GM23338 (cell line): ENCODE measurements at regions not wholly inside any gene's neighbourhood (a gene's known extent, or its start where the extent isn't known, plus 50 kb on each side); places are given as distances from the start of the nearest gene placed in this dataset.

Experiments used
- ATAC-seq: fragments of 200-7000 bp; cut with Tn5 transposase; 3 replicates; pipeline ENCODE4 v1.9.1; 2020
- DNase-seq: peaks from one replicate; pipeline ENCODE4 v3.0.0-alpha.2; 2015; ENCODE audit warnings: low spot score
- H2AFZ ChIP-seq: fragments of 200-600 bp; sonication (generic); 2 replicates; pipeline ENCODE4 v1.8.0; 2016; ENCODE audit warnings: antibody characterized with exemption, mild to moderate bottlenecking, moderate library complexity
- H3F3A ChIP-seq: fragments of 200-600 bp; sonication (generic); replicated peaks from 2 replicates; pipeline ENCODE4 v1.8.0; 2017; ENCODE audit warnings: antibody characterized with exemption, mixed run types, low read depth
- H3K27ac ChIP-seq: fragments of 200-600 bp; sonication (generic); 2 replicates; pipeline ENCODE4 v1.6.1; 2016; ENCODE audit warnings: low read depth
- H3K27me3 ChIP-seq: fragments of 200-600 bp; sonication (generic); 2 replicates; pipeline ENCODE4 v1.8.0; 2016; ENCODE audit warnings: mild to moderate bottlenecking, mixed run types, moderate library complexity; ENCODE audit not compliant: insufficient read depth
- H3K36me3 ChIP-seq: fragments of 200-600 bp; sonication (generic); 2 replicates; pipeline ENCODE4 v1.8.0; 2016; ENCODE audit warnings: mild to moderate bottlenecking; ENCODE audit not compliant: insufficient read depth
- H3K4me1 ChIP-seq: fragments of 200-600 bp; sonication (generic); 2 replicates; pipeline ENCODE4 v1.8.0; 2016; ENCODE audit warnings: mild to moderate bottlenecking, moderate library complexity; ENCODE audit not compliant: insufficient read depth
- H3K4me2 ChIP-seq: fragments of 200-600 bp; sonication (generic); 2 replicates; pipeline ENCODE4 v1.7.1; 2017; ENCODE audit warnings: mixed run types
- H3K4me3 ChIP-seq: fragments of 200-600 bp; sonication (generic); 2 replicates; pipeline ENCODE4 v1.6.1; 2016; ENCODE audit warnings: mixed run types
- H3K79me2 ChIP-seq: fragments of 200-600 bp; sonication (generic); replicated peaks from 2 replicates; pipeline ENCODE4 v1.8.0; 2017; ENCODE audit warnings: mild to moderate bottlenecking; ENCODE audit not compliant: insufficient read depth
- H3K9me2 ChIP-seq: fragments of 200-600 bp; sonication (generic); 2 replicates; pipeline ENCODE4 v1.8.0; 2017; ENCODE audit not compliant: insufficient read depth
- H4K20me1 ChIP-seq: fragments of 200-600 bp; sonication (generic); replicated peaks from 2 replicates; pipeline ENCODE4 v1.8.0; 2017; ENCODE audit warnings: mild to moderate bottlenecking; ENCODE audit not compliant: insufficient read depth
- H3K27ac Mint-ChIP-seq: 2 replicates; pipeline ENCODE4 v1.8.0; 2020; ENCODE audit warnings: inconsistent platforms, mild to moderate bottlenecking, moderate library complexity, mixed read lengths
- H3K27me3 Mint-ChIP-seq: 3 replicates; pipeline ENCODE4 v1.8.0; 2022; ENCODE audit warnings: low read depth, mild to moderate bottlenecking, moderate library complexity, mixed read lengths, inconsistent platforms; ENCODE audit not compliant: insufficient read depth, poor library complexity
- H3K36me3 Mint-ChIP-seq: 3 replicates; pipeline ENCODE4 v1.8.0; 2021; ENCODE audit warnings: low read depth, mild to moderate bottlenecking, inconsistent platforms, moderate library complexity, mixed read lengths
- H3K4me1 Mint-ChIP-seq: 3 replicates; pipeline ENCODE4 v1.8.0; 2020; ENCODE audit warnings: mild to moderate bottlenecking, inconsistent platforms, mixed read lengths
- H3K4me3 Mint-ChIP-seq: 3 replicates; pipeline ENCODE4 v1.8.0; 2021; ENCODE audit warnings: moderate library complexity, mild to moderate bottlenecking, inconsistent platforms, mixed read lengths
- H3K9me3 Mint-ChIP-seq: 3 replicates; pipeline ENCODE4 v1.8.0; 2020; ENCODE audit warnings: moderate library complexity, mild to moderate bottlenecking, inconsistent platforms, mixed read lengths
- CREB1 ChIP-seq: fragments of 250-450 bp; sonication (Bioruptor Pico); IDR thresholded peaks from 2 replicates; pipeline ENCODE4 v1.5.0; 2020; ENCODE audit warnings: low read depth, mild to moderate bottlenecking, moderate library complexity
- CTCF ChIP-seq, 2 experiments: fragments of 200-600 bp in 1 of 2; sonication (generic) in 1 of 2; conservative IDR thresholded peaks; 2 replicates each; pipeline versions ENCODE4 v1.5.1 to v1.6.1; 2016 to 2017; ENCODE audit warnings: antibody characterized with exemption in 2 of 2, low read depth in 2 of 2, mild to moderate bottlenecking in 2 of 2, moderate library complexity in 1 of 2
- ETS1 ChIP-seq: IDR thresholded peaks from 2 replicates; pipeline ENCODE4 v1.6.1; 2016; ENCODE audit warnings: antibody characterized with exemption
- EZH2 ChIP-seq: fragments of 200-600 bp; sonication (generic); IDR thresholded peaks from one replicate; pipeline ENCODE4 v1.8.0; 2017; ENCODE audit warnings: antibody characterized with exemption, mild to moderate bottlenecking, low read depth; ENCODE audit not compliant: unreplicated experiment
- EZH2phosphoT487 ChIP-seq: fragments of 200-600 bp; sonication (generic); IDR thresholded peaks from one replicate; pipeline ENCODE4 v1.8.1; 2018; ENCODE audit warnings: antibody characterized with exemption; ENCODE audit not compliant: unreplicated experiment
- JUNB ChIP-seq: IDR thresholded peaks from one replicate; pipeline ENCODE4 v1.6.1; 2016; ENCODE audit warnings: antibody characterized with exemption; ENCODE audit not compliant: unreplicated experiment
- NANOG ChIP-seq: IDR thresholded peaks from 2 replicates; pipeline ENCODE4 v1.6.1; 2016; ENCODE audit warnings: antibody characterized with exemption, borderline replicate concordance
- POLR2AphosphoS5 ChIP-seq: IDR thresholded peaks from 2 replicates; pipeline ENCODE4 v1.6.1; 2016; ENCODE audit warnings: antibody characterized with exemption, low read depth
- STAT1 ChIP-seq: IDR thresholded peaks from one replicate; pipeline ENCODE4 v1.6.1; 2016; ENCODE audit warnings: antibody characterized with exemption; ENCODE audit not compliant: unreplicated experiment
- ZNF114 ChIP-seq: fragments of 250-450 bp; sonication (Bioruptor Pico); IDR thresholded peaks from 2 replicates; pipeline ENCODE4 v1.5.0; 2020; ENCODE audit warnings: mild to moderate bottlenecking, moderate library complexity
- ZNF331 ChIP-seq: fragments of 250-450 bp; sonication (Bioruptor Pico); IDR thresholded peaks from 2 replicates; pipeline ENCODE4 v1.5.0; 2020; ENCODE audit warnings: low read depth, mild to moderate bottlenecking, moderate library complexity
- ZNF462 ChIP-seq: fragments of 250-450 bp; sonication (Bioruptor Pico); IDR thresholded peaks from 2 replicates; pipeline ENCODE4 v1.5.0; 2020; ENCODE audit warnings: mild to moderate bottlenecking, moderate library complexity
- TF ChIP-seq, protein P1 (sequence below): IDR thresholded peaks from one replicate; pipeline ENCODE4 v1.6.1; 2018; ENCODE audit warnings: antibody characterized with exemption; ENCODE audit not compliant: unreplicated experiment

GRCh38 chr6:9614778-9615177 is 800.1 kb downstream of the TFAP2A start:
- no peak for DNase-seq
- Mint-ChIP-seq H3K4me1 (peaks cover 5% of the 10 kb centered on the region; the same call in 2 of the 3 replicates), H3K27me3 (peaks cover 2% of the 10 kb centered on the region), H3K36me3 (no peaks in the 10 kb centered on the region), H3K27ac (peak overlapping the region; percentile 3; the same call in 1 of the 2 replicates), H3K9me3 (no peaks in the 10 kb centered on the region; the same call in 2 of the 3 replicates), H3K4me3 (no peak overlapping the region)
- Histone ChIP-seq H4K20me1 (no peaks in the 10 kb centered on the region), H3K79me2 (no peaks in the 10 kb centered on the region), H3F3A (no peaks in the 10 kb centered on the region), H3K4me1 (no peaks in the 10 kb centered on the region), H3K27me3 (no peaks in the 10 kb centered on the region), H3K4me2 (no peak overlapping the region), H2AFZ (peak overlapping the region; percentile 79; the same call in 1 of the 2 replicates), H3K27ac (no peak overlapping the region), H3K36me3 (no peaks in the 10 kb centered on the region), H3K9me2 (no peaks in the 10 kb centered on the region), H3K4me3 (no peak overlapping the region)
- ATAC-seq = no peak
- no peak for TF ChIP-seq JUNB
- TF ChIP-seq EZH2 = no peak
- TF ChIP-seq CTCF (conservative IDR thresholded peaks at IDR 0.05; ENCODE audit: low read depth in 2 of 2) = no peak
- no peak for TF ChIP-seq ZNF462
- TF ChIP-seq, protein P1, sequence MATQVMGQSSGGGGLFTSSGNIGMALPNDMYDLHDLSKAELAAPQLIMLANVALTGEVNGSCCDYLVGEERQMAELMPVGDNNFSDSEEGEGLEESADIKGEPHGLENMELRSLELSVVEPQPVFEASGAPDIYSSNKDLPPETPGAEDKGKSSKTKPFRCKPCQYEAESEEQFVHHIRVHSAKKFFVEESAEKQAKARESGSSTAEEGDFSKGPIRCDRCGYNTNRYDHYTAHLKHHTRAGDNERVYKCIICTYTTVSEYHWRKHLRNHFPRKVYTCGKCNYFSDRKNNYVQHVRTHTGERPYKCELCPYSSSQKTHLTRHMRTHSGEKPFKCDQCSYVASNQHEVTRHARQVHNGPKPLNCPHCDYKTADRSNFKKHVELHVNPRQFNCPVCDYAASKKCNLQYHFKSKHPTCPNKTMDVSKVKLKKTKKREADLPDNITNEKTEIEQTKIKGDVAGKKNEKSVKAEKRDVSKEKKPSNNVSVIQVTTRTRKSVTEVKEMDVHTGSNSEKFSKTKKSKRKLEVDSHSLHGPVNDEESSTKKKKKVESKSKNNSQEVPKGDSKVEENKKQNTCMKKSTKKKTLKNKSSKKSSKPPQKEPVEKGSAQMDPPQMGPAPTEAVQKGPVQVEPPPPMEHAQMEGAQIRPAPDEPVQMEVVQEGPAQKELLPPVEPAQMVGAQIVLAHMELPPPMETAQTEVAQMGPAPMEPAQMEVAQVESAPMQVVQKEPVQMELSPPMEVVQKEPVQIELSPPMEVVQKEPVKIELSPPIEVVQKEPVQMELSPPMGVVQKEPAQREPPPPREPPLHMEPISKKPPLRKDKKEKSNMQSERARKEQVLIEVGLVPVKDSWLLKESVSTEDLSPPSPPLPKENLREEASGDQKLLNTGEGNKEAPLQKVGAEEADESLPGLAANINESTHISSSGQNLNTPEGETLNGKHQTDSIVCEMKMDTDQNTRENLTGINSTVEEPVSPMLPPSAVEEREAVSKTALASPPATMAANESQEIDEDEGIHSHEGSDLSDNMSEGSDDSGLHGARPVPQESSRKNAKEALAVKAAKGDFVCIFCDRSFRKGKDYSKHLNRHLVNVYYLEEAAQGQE = no peak
- TF ChIP-seq CREB1 (CRISPR knock-in tag) = no peak
- no peak for TF ChIP-seq ETS1
- TF ChIP-seq POLR2AphosphoS5 = no peak
- TF ChIP-seq ZNF331 (CRISPR knock-in tag) = no peak
- TF ChIP-seq EZH2phosphoT487 = no peak
- TF ChIP-seq ZNF114 (CRISPR knock-in tag) = no peak
- no peak for TF ChIP-seq NANOG
- TF ChIP-seq STAT1 = no peak
